ENCODE measurements at regions not wholly inside any gene's neighbourhood (a gene's known extent, or its start where the extent isn't known, plus 50 kb on each side); places are given as distances from the start of the nearest gene placed in this dataset.

GRCh38 chr1:181396811-181397210, 86.5 kb upstream of the CACNA1E start:
- no peak for DNase-seq (ENCODE audit: low read depth)
- TF ChIP-seq CTCF (IDR thresholded peaks at IDR 0.05; ENCODE audit: insufficient read depth, low read depth, low read length): no peak
- no peak overlapping the region for H3K4me3 ChIP-seq (ENCODE audit: low read depth, low read length)

- no peak for DNase-seq (ENCODE audit: low read depth)
- TF ChIP-seq CTCF (IDR thresholded peaks at IDR 0.05; ENCODE audit: insufficient read depth, low read depth, low read length): no peak
- no peak overlapping the region for H3K4me3 ChIP-seq (ENCODE audit: low read depth, low read length)
Measured at GRCh38 chr1:181397845-181398244, 85.5 kb upstream of the CACNA1E start.

DNA sequence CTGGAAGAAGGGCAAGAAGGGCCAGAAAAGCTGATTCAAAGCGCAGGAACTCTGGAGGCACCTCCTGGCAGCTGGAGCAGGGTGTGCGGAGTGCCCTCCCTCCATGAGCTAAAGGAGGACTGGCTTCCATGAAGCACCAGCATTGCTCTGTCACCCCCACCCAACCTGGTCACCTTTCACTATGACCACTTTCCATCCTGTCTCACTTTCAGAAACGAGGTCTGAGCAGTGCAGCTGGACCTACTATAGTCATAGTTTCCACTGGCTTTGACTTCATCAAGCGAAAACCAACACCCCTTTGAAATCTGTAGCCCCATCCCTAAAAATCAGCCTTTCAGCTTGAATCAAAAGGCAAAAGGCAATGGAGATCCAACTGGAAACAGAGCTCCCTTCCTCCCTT, 84.8 kb upstream of the CACNA1E start:
- no peak for TF ChIP-seq CTCF (IDR thresholded peaks at IDR 0.05; ENCODE audit: insufficient read depth, low read depth, low read length)
- no peak for DNase-seq (ENCODE audit: low read depth)
- H3K4me3 ChIP-seq (ENCODE audit: low read depth, low read length): no peak overlapping the region

DNA sequence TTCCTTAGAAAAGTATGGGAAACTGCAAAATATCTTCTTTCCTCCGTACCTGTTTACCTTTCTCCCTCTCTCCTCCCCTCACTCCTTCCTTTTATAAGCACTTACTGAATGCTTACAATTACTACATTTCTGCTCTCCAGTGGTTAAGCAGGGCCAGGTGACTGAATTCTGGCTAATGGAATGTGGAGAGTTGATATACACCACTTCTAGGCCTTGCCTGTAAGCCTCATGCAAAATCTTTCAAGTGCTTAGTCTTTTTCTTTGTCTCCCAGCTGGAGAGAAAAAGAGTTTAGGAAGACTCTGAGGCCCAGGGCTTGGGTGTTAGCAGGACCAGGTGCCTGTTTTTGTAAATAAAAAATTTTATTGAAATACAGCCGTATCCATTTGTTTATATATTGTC, 77.7 kb upstream of the CACNA1E start:
- no peak for TF ChIP-seq CTCF (IDR thresholded peaks at IDR 0.05; ENCODE audit: insufficient read depth, low read depth, low read length)
- DNase-seq (ENCODE audit: low read depth): no peak
- no peak overlapping the region for H3K4me3 ChIP-seq (ENCODE audit: low read depth, low read length)

- no peak for TF ChIP-seq CTCF (IDR thresholded peaks at IDR 0.05; ENCODE audit: insufficient read depth, low read depth, low read length)
- no peak overlapping the region for H3K4me3 ChIP-seq (ENCODE audit: low read depth, low read length)
- no peak for DNase-seq (ENCODE audit: low read depth)
Measured at GRCh38 chr1:181406989-181407388, 76.3 kb upstream of the CACNA1E start.

GRCh38 chr1:181409981-181410380, 73.3 kb upstream of the CACNA1E start:
- TF ChIP-seq CTCF (IDR thresholded peaks at IDR 0.05; ENCODE audit: insufficient read depth, low read depth, low read length): no peak
- H3K4me3 ChIP-seq (ENCODE audit: low read depth, low read length): no peak overlapping the region
- no peak for DNase-seq (ENCODE audit: low read depth)

DNA sequence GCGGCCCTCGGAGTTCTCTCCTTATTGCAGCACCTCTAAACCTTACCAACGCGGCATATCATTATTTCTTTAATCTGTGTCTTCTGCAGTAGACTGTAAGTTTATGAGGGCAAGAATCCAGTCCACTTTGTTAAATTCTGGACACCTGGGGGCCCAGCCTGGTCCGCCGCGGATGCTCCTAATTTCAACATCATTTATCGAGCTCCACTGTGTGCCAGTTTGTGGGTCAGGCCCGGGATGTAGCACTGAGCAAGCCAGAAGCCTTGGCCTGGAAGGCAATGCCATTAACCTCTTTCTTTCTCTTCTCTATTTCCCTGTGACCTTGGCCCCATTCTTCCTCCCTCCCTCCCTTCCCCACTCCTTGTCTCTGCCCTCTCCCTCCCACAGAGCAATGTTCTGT, 70.6 kb upstream of the CACNA1E start:
- TF ChIP-seq CTCF (IDR thresholded peaks at IDR 0.05; ENCODE audit: insufficient read depth, low read depth, low read length): no peak
- H3K4me3 ChIP-seq (ENCODE audit: low read depth, low read length): no peak overlapping the region
- DNase-seq (ENCODE audit: low read depth): no peak

All from fibroblast of villous mesenchyme (primary cell).